Kidney glomerular epithelial cell (primary cell): ENCODE measurements at regions not wholly inside any gene's neighbourhood (a gene's known extent, or its start where the extent isn't known, plus 50 kb on each side); places are given as distances from the start of the nearest gene placed in this dataset.

Source experiments
- DNase-seq: peaks from one replicate; lab custom pipeline; 2025; lab: John Stamatoyannopoulos, UW

DNA sequence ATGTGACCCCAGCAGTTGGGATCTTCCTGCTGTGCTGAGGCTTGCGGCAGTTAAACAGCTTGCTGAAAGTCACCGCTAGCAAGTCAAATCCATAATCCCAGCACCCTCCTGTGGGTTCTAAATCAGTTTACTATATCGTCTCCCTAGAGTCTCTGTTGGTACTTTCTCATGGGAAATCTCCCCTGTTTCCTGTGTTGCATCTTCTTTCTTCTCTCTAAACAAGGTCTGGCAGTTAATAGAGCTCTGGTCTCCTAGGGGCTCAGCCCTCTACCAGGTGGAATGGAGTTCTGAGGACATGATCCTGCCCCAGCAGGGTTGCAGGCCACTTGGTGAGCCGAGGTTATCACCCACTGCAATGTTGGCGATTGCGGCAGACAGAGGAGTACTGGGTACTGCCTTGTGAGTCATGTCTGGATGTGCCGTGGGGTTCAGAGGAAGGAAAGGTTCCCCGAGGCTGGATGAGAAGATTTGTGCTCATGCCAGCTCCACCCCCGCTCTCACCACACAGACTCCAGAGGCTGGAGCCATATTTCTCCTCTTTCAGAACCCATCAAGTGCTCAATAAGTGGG, 59.4 kb upstream of the SIX2 start:
- no peak for DNase-seq

DNA sequence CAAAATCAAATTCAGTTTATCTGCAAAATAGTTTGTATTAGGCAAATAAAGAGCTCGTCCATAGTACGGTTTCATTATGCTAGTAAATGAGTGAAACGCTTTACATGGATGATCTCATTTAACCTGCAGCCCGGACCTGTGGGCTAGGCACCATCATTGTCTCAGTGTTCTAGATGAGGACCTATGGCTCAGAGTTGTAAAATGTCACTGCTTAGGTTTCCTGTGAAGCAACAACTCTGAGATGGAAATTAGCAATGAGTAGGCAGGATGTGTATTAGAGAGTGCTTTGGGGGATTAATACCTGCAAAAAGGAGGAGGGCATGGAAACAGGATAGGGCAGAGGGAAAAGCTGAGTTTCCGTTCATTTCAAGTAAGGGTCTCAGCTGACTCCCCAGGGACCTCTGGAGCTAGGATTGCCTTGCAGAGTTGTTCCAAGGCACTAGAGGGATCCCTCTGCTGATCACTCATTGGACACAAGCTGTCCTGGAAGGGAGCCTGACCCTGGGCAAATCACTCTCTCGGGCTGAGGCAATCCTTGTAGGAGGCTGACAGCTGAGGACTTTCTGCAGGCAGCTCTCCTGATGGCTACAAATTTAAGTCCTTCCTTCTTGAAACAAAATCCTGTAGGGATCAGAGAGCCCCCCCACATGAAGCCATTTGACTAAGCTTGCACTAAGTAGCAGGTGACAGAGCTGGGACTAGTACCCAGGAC, 58.8 kb upstream of the SIX2 start:
- no peak for DNase-seq
